GM12878 (cell line): ENCODE measurements at regions not wholly inside any gene's neighbourhood (a gene's known extent, or its start where the extent isn't known, plus 50 kb on each side); places are given as distances from the start of the nearest gene placed in this dataset.

ENCODE experiments used
- ATAC-seq: fragments of 200-7000 bp; cut with Tn5 transposase; 3 replicates; pipeline ENCODE4 v1.9.1; 2020; ENCODE audit warnings: mild to moderate bottlenecking, moderate library complexity
- BruUV-seq: library from RNA; stranded (reverse); fragments of 400-500 nt; replicated peaks from 2 replicates; lab custom pipeline; 2021; lab: Mats Ljungman, UMichigan
- CTCF ChIA-PET: fragments of 300-600 bp; sonication (Branson Sonifier 250); formaldehyde crosslinking; extraction: SDS; loops from one replicate; lab custom pipeline; 2021; ENCODE audit warnings: inconsistent platforms; lab: Yijun Ruan, JAX
- POLR2A ChIA-PET: fragments of 350-600 bp; formaldehyde crosslinking; extraction: SDS; loops from one replicate; lab custom pipeline; 2021; ENCODE audit warnings: inconsistent platforms; lab: Charles Lee
- RAD21 ChIA-PET: fragments of 300-600 bp; sonication (Branson Sonifier 250); formaldehyde crosslinking; loops from one replicate; lab custom pipeline; 2023; ENCODE audit warnings: antibody characterized with exemption; ENCODE audit not compliant: unreplicated experiment; lab: Charles Lee
- SMC1A ChIA-PET: fragments of 300-600 bp; sonication (Branson Sonifier 250); formaldehyde crosslinking; loops from one replicate; lab custom pipeline; 2023; ENCODE audit not compliant: unreplicated experiment, uncharacterized antibody; lab: Charles Lee
- DNase-seq: peaks from one replicate; pipeline ENCODE4 v3.0.0-alpha.2; 2011; ENCODE audit warnings: low read depth, low spot score
- FAIRE-seq: peaks from 3 replicates; lab custom pipeline; 2011; peaks lifted over from hg19 to GRCh38; lab: Jason Lieb, UNC
- H2AFZ ChIP-seq: 2 replicates; pipeline ENCODE4 v1.6.0; 2011; ENCODE audit warnings: low read depth, low read length, control low read depth; ENCODE audit not compliant: control insufficient read depth
- H3K27ac ChIP-seq: 2 replicates; pipeline ENCODE4 v1.5.1; 2011; ENCODE audit warnings: control low read depth; ENCODE audit not compliant: control insufficient read depth, insufficient read depth
- H3K27me3 ChIP-seq, 2 experiments: replicated peaks in 1 of 2; 2 replicates each; pipeline versions ENCODE4 v1.6.0 to v1.6.1; 2011; ENCODE audit warnings: low read length in 1 of 2; ENCODE audit not compliant: control insufficient read depth in 2 of 2, insufficient read depth in 2 of 2
- H3K36me3 ChIP-seq, 2 experiments: 2 replicates each; pipeline ENCODE4 v1.5.1; 2011; ENCODE audit warnings: low read length in 1 of 2; ENCODE audit not compliant: control insufficient read depth in 2 of 2, insufficient read depth in 2 of 2
- H3K4me1 ChIP-seq: 2 replicates; pipeline ENCODE4 v1.6.1; 2011; ENCODE audit warnings: mild to moderate bottlenecking, low read length, moderate library complexity, mixed read lengths; ENCODE audit not compliant: control insufficient read depth, insufficient read depth
- H3K4me2 ChIP-seq: 2 replicates; pipeline ENCODE4 v1.6.0; 2011; ENCODE audit warnings: control low read depth; ENCODE audit not compliant: control insufficient read depth, insufficient read depth
- H3K4me3 ChIP-seq: fragments of 200-600 bp; sonication (generic); 2 replicates; pipeline ENCODE4 v1.5.1; 2016
- H3K79me2 ChIP-seq: 2 replicates; pipeline ENCODE4 v1.6.0; 2011; ENCODE audit warnings: low read length; ENCODE audit not compliant: control insufficient read depth, insufficient read depth
- H3K9ac ChIP-seq: 2 replicates; pipeline ENCODE4 v1.8.0; 2011; ENCODE audit warnings: low read length, control low read depth, mixed read lengths; ENCODE audit not compliant: control insufficient read depth, insufficient read depth
- H3K9me3 ChIP-seq: replicated peaks from 3 replicates; pipeline ENCODE4 v1.5.1; 2011; ENCODE audit warnings: mild to moderate bottlenecking, low read length; ENCODE audit not compliant: control insufficient read depth, insufficient read depth
- H4K20me1 ChIP-seq: 2 replicates; pipeline ENCODE4 v1.6.0; 2011; ENCODE audit not compliant: control insufficient read depth, insufficient read depth
- CHD2 ChIP-seq: IDR thresholded peaks from 2 replicates; pipeline ENCODE4 v1.6.1; 2011; ENCODE audit warnings: low read depth, low read length, improper control_type of control experiment, borderline replicate concordance
- EP300 ChIP-seq, 2 experiments: fragments of 150-350 bp in 1 of 2; IDR thresholded peaks; 2 replicates each; pipeline ENCODE4 v1.6.1; 2011 to 2012; ENCODE audit warnings: low read depth in 2 of 2, low read length in 2 of 2, borderline replicate concordance in 1 of 2, improper control_type of control experiment in 1 of 2, inconsistent platforms in 1 of 2; ENCODE audit not compliant: control insufficient read depth in 1 of 2
- FOS ChIP-seq: IDR thresholded peaks from 3 replicates; pipeline ENCODE4 v1.6.1; 2011; ENCODE audit warnings: borderline replicate concordance; ENCODE audit not compliant: insufficient read length; ENCODE audit errors: extremely low read depth
- GABPA ChIP-seq: IDR thresholded peaks from 2 replicates; pipeline ENCODE4 v1.6.1; 2014; ENCODE audit warnings: antibody characterized with exemption, low read depth, mild to moderate bottlenecking, inconsistent platforms
- KDM1A ChIP-seq: fragments of 200-600 bp; sonication (generic); IDR thresholded peaks from 2 replicates; pipeline ENCODE4 v1.6.1; 2016; ENCODE audit warnings: borderline replicate concordance
- MEF2B ChIP-seq: fragments of 450-650 bp; IDR thresholded peaks from 2 replicates; pipeline ENCODE4 v1.6.1; 2018; ENCODE audit warnings: mild to moderate bottlenecking, moderate library complexity; ENCODE audit not compliant: partially characterized antibody, poor library complexity, severe bottlenecking
- NFIC ChIP-seq: IDR thresholded peaks from 2 replicates; pipeline ENCODE4 v1.6.1; 2012; ENCODE audit warnings: low read depth, mild to moderate bottlenecking, inconsistent platforms, low read length, moderate library complexity
- NR2F1 ChIP-seq: fragments of 450-650 bp; conservative IDR thresholded peaks from 2 replicates; pipeline ENCODE4 v1.6.1; 2017; ENCODE audit warnings: mild to moderate bottlenecking
- RFX5 ChIP-seq: IDR thresholded peaks from 2 replicates; pipeline ENCODE4 v1.6.1; 2011; ENCODE audit warnings: low read depth, low read length, improper control_type of control experiment
- RUNX3 ChIP-seq: IDR thresholded peaks from 2 replicates; pipeline ENCODE4 v1.6.1; 2012; ENCODE audit warnings: low read length, inconsistent platforms
- YY1 ChIP-seq: IDR thresholded peaks from 2 replicates; pipeline ENCODE4 v1.6.1; 2011; ENCODE audit warnings: low read depth, mild to moderate bottlenecking, low read length
- WGBS: methylation state at CpG from one replicate; pipeline ENCODE4 v1.1.6; 2016; ENCODE audit warnings: low lambda C conversion rate; ENCODE audit not compliant: insufficient replicate concordance, insufficient coverage; ENCODE audit errors: missing lambda C conversion rate; 5-methylcytosine and 5-hydroxymethylcytosine counted together
- in situ Hi-C: fragments of 300-500 bp; cut with MboI; formaldehyde crosslinking; loops from 9 replicates; pipeline ENCODE4 v1.14.3; 2018; ENCODE audit warnings: mixed read lengths
- intact Hi-C: fragments of 100-400 bp; cut with micrococcal nuclease; formaldehyde crosslinking; loops from one replicate; pipeline ENCODE4 v1.14.2; 2022; ENCODE audit not compliant: unreplicated experiment
- TF ChIP-seq, protein P1 (sequence below): IDR thresholded peaks from 2 replicates; pipeline ENCODE4 v1.6.1; 2011; ENCODE audit warnings: low read depth, low read length, improper control_type of control experiment, borderline replicate concordance
- TF ChIP-seq, protein P2 (sequence below): fragments of 450-650 bp; IDR thresholded peaks from 2 replicates; pipeline ENCODE4 v1.6.1; 2017; ENCODE audit warnings: mild to moderate bottlenecking, moderate library complexity

DNA sequence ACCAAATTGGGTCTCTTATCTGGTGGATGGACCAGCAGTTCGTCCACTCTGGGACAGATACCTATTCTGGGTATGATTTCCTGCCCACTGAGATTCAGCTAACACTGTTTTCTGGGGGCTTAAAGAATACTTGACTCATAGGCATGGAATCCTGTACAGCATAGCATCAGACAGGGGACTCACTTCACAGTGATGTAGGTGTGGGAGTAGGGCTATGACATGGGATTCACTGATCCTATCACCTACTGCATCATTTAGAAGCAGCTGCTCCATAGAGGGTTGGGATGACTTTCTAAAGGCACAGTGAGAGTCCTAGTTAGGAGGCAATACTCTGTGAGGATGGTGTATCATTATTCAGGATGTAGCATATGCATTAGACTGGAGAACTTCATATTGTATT lies 74.5 kb upstream of the AHI1 start:
- H4K20me1 ChIP-seq = no peaks in the 10 kb centered on the region
- no peaks in the 10 kb centered on the region for H3K27me3 ChIP-seq
- H2AFZ ChIP-seq = no peak overlapping the region
- ChIA-PET RAD21 (no interaction called here), SMC1A (interaction anchor here (0.6 kb wide), 1 partner anchor 36 kb away, joined by 3 read pairs; no protein-coding TSS in a partner anchor), POLR2A (no interaction called here), CTCF (no interaction called here)
- H3K4me1 ChIP-seq = no peaks in the 10 kb centered on the region
- ATAC-seq (no peak), FAIRE-seq (no peak), DNase-seq (no peak)
- H3K4me2 ChIP-seq = no peak overlapping the region
- no peak overlapping the region for H3K4me3 ChIP-seq
- intact Hi-C loops = no loop called here
- no peaks in the 10 kb centered on the region for H3K36me3 ChIP-seq
- H3K27ac ChIP-seq = no peak overlapping the region
- no peak overlapping the region for H3K9ac ChIP-seq
- no TSS peak for BruUV-seq
- TF ChIP-seq MEF2B (no peak), RFX5 (no peak), GABPA (no peak), RUNX3 (no peak), CHD2 (no peak), FOS (no peak), NR2F1 (no peak), NFIC (no peak), KDM1A (no peak), YY1 (no peak), EP300 (IDR thresholded peaks at IDR 0.05; ENCODE audit: borderline replicate concordance in 1 of 2, control insufficient read depth in 1 of 2, low read depth in 2 of 2, low read length in 2 of 2) (no peak)
- TF ChIP-seq, protein P1, sequence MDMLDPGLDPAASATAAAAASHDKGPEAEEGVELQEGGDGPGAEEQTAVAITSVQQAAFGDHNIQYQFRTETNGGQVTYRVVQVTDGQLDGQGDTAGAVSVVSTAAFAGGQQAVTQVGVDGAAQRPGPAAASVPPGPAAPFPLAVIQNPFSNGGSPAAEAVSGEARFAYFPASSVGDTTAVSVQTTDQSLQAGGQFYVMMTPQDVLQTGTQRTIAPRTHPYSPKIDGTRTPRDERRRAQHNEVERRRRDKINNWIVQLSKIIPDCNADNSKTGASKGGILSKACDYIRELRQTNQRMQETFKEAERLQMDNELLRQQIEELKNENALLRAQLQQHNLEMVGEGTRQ = no peak
- TF ChIP-seq, protein P2, sequence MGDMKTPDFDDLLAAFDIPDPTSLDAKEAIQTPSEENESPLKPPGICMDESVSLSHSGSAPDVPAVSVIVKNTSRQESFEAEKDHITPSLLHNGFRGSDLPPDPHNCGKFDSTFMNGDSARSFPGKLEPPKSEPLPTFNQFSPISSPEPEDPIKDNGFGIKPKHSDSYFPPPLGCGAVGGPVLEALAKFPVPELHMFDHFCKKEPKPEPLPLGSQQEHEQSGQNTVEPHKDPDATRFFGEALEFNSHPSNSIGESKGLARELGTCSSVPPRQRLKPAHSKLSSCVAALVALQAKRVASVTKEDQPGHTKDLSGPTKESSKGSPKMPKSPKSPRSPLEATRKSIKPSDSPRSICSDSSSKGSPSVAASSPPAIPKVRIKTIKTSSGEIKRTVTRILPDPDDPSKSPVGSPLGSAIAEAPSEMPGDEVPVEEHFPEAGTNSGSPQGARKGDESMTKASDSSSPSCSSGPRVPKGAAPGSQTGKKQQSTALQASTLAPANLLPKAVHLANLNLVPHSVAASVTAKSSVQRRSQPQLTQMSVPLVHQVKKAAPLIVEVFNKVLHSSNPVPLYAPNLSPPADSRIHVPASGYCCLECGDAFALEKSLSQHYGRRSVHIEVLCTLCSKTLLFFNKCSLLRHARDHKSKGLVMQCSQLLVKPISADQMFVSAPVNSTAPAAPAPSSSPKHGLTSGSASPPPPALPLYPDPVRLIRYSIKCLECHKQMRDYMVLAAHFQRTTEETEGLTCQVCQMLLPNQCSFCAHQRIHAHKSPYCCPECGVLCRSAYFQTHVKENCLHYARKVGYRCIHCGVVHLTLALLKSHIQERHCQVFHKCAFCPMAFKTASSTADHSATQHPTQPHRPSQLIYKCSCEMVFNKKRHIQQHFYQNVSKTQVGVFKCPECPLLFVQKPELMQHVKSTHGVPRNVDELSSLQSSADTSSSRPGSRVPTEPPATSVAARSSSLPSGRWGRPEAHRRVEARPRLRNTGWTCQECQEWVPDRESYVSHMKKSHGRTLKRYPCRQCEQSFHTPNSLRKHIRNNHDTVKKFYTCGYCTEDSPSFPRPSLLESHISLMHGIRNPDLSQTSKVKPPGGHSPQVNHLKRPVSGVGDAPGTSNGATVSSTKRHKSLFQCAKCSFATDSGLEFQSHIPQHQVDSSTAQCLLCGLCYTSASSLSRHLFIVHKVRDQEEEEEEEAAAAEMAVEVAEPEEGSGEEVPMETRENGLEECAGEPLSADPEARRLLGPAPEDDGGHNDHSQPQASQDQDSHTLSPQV = no peak
- no peaks in the 10 kb centered on the region for H3K9me3 ChIP-seq
- in situ Hi-C loops = no loop called here
- 0% methylated on average over 1 of the region's 1 CpG for WGBS
- no peaks in the 10 kb centered on the region for H3K79me2 ChIP-seq
